ENCODE measurements at regions not wholly inside any gene's neighbourhood (a gene's known extent, or its start where the extent isn't known, plus 50 kb on each side); places are given as distances from the start of the nearest gene placed in this dataset.
"Not testable (repeated sequence)": the region's sequence is repeated elsewhere in the genome, so short reads cannot be mapped to it uniquely, and the experiment has no call there.

DNA sequence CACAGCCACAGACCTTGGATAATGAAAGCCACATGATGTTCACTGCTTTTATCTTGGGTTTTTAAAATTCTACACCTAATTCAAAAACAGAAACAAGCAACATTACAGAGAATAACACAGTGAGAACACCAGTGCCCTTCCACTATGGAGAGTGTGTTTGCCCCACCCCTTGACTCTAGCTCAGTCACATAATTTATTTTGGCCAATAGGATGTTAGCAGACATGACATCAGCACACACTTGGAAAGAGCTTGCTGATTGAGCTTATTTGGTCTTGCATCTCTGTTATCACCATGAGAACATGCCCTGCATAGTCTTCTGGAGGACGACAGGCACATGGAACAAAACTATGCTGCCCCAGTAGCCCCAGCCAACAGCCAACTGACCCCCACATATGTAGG, 118.1 kb downstream of the HNRNPD start:
- Histone ChIP-seq H3K4me3 (no peak overlapping the region), H3K27ac (no peak overlapping the region)

DNA sequence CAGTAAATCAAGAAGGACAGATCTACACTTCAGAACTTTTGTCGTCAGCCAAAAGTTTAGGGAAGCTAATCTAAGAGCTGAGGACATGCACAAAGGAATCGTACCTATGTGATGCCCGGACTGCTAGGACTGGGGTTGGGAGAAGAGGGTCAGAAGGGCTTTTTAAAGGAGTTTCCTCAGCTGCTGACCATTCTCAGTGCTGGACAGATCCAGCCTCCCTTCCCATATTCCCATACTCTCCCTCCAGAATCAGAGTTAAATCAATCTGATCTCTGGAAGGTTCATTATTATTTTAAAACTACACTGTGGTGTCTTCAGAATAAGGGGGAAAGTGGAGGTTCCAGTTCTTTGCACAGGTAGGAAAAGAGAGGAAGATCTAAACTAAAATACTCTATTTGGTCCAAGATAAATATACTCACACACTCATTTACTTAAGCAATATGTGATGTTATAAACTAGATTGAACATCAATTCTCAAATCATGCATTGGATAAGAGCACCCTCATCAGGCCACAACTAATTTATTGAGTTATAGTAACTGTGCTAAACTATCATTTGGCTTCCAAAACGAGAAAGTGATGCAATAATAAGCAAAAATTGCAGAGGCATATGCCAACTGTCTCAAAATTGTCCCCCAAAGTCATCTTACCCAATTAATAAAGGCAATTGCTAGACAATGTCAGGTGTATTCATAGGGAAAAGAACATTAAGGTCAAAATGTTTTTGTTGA, 124.7 kb downstream of the HNRNPD start:
- no peak overlapping the region for H3K4me3 ChIP-seq
- H3K27ac ChIP-seq, result no peak overlapping the region

DNA sequence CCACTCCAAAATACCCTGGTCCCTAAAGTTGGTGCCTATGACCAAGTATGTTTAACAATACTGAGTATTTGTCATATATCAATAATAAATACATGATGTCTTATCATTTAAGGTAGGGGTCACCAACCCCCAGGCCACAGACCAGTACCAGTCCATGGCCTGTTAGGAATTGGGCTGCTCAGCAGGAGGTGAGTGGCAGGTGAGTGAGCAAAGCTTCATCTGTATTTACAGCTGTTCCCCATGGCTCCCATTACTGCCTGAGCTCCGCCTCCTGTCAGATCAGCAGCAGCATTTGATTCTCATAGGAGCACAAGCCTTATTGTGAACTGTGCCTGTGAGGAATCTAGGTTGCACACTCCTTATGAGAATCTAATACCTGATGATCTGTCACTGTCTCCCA, 126.2 kb downstream of the HNRNPD start:
- H3K4me3 ChIP-seq, result no peak overlapping the region
- no peak overlapping the region for H3K27ac ChIP-seq

DNA sequence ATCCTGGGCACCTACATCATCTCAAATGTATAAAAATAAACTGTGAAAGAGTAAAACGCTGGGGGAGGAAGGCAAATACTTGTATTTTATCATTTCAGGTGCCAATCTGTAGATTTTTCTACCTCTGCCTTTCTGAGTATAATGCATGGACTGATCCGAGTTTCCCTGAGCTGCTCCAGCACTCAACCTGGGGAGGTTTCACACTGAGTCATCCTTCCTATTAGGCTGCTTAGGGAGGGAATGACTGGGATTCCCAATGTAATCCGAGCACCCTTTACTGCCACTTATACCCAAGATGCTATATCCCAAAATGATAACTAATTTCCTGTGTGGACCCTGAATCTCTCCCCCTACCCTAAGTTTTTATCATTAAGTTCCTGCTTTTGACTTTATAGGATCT, 126.6 kb downstream of the HNRNPD start:
- Histone ChIP-seq H3K4me3 (no peak overlapping the region), H3K27ac (no peak overlapping the region)

DNA sequence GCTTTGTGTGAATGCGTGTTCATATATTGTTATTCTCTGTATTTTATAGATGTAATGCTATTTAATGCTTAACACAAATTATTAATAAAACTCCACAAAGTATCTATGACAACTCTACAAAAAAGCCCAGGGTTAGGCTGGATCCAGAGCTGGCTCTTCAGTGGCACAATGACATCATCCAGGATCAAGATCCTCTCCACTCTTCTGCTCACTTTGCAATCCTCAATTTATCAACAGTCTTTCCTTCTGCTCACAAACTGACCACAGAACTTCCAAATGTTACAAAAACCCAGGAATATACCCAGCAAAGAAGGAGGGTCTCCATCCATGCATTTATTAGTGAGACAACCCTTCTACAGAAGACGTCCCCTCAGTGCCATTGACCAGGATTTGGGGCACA, 132.3 kb downstream of the HNRNPD start:
- Histone ChIP-seq H3K4me3 (no peak overlapping the region), H3K27ac (no peak overlapping the region)

DNA sequence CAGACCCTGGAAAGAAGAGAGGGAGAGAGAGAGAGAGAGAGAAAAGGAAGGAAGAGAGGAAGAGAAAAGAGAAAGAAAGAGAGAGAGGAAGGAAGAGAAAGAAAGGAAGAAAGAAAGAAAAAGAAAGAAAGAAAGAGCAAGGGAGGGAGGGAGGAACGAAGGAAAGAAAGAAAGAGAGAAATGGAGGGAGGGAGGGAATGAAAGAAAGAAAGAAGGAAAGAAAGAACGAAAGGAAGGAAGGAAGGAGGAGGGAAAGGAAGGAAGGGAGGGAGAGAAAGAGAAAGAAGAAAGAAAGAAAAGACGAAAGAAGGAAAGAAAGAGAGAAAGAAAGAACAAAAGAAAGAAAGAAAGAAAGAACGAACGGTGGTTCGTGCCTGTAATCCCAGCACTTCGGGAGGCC, 133.4 kb downstream of the HNRNPD start:
- no peak overlapping the region for H3K27ac ChIP-seq
- no peak overlapping the region for H3K4me3 ChIP-seq

DNA sequence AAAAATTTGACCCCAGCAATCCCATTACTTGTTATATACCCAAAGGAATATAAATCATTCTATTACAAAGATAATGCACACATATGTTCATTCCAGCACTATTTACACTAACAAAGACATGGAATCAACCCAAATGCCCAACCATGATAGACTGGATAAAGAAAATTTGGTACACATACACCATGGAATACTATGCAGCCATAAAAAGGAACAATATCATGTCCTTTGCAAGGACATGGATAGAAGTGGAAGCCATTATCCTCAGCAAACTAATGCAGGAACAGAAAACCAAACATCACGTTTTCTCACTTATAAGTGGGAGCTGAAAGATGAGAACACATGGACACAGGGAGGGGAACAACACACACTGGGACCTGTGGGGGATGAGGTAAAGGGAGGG, 136.6 kb downstream of the HNRNPD start:
- H3K27ac ChIP-seq, H3K4me3 ChIP-seq: not testable (repeated sequence)

DNA sequence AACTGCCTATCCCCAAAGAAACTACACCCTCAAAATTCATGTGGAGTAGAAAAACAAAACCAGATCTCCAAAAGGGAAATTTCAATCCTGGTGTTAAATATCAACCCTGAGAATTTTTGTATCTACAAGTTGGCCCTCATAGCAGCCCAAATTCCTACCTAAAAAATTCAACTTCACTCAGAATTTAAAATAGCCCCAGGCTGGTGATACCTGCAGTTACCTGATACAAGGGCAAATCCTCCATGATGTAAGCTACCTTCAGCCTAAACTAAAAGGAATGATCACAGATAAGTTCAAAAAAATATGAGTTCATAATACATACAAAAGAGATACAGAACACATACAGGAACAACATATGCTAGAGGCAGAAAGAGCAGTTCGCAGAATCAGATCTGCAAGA, 138.4 kb downstream of the HNRNPD start:
- no peak overlapping the region for H3K4me3 ChIP-seq
- no peak overlapping the region for H3K27ac ChIP-seq

DNA sequence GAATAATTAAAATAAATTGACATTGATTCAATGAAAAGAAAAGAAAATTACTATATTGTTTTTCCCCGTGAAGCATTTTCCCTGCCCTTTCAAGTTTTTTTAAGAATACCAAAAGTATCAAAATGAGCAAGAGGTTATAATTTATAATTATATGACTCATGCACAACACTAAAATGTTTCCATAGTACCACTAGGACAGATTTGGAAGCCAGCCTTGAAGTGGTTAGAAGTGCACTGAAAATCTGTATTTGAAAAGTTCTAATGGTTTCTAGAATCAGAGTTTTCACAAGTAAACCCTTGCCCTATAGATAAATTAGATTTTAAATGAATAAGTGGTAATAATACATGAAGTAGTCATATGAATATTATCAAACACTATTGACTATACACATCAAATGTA, 140.9 kb downstream of the HNRNPD start:
- no peak overlapping the region for H3K4me3 ChIP-seq
- no peak overlapping the region for H3K27ac ChIP-seq

DNA sequence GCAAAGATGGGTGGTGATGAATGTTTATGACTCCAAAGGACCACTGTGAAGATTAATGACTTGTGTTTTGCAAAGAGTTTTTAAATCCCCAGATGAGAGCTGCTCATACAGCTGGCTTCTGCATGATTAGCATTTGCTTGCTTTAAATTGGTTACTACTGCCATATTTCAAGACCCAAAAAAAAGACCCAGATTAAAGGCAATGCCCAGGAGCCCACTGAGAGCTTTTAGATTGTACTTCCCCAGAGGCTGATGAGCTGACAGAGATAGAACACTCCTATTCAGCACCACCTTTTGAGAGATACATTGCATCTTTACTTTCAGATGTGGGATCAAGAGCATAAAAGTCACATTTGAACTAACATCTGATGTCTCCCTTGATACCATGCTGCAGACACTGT, 142.0 kb downstream of the HNRNPD start:
- H3K4me3 ChIP-seq, result no peak overlapping the region
- H3K27ac ChIP-seq, result peak overlapping the region in 3 of 21 experiments; percentile 9 to 79 (median 48)

DNA sequence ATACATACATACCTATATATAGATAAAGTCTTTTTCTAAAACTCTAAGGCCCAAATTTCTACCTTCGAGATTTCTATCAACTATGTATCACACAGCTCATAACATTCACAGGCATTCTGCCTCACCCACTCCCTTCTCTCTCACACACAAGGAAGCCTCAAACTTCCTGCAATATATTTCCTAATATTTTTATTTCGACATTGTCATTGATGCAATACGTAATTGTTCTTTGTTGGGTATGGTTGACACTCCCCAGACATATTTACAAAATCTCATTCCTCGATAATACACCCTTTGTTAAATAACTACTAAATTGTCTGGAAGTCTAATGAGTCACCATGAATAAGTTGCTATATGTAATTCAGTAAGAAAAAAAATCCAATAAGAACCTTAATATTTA, 143.5 kb downstream of the HNRNPD start:
- H3K4me3 ChIP-seq, result no peak overlapping the region
- peak overlapping the region in 16 of 21 experiments; percentile 2 to 79 (median 58) for H3K27ac ChIP-seq

DNA sequence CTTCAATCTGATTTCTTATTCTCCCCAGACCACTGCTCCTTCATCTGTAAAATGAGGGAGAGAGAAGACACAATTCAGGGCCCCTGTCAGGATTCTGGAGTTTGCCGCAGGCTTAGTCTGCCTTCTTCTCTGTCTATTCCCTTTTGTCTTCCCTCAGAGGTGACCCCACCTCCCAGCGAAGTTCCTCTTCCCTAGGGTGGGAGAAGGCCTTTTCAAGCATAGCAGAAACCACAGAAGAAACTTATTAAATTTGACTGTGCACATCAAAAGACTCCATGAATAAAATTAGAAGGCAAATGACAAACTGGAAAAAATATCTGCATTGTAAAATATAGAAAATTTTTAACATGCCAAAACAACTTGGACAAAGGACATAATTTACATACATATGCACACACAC, 148.8 kb downstream of the HNRNPD start:
- Histone ChIP-seq H3K27ac (no peak overlapping the region), H3K4me3 (no peak overlapping the region)

DNA sequence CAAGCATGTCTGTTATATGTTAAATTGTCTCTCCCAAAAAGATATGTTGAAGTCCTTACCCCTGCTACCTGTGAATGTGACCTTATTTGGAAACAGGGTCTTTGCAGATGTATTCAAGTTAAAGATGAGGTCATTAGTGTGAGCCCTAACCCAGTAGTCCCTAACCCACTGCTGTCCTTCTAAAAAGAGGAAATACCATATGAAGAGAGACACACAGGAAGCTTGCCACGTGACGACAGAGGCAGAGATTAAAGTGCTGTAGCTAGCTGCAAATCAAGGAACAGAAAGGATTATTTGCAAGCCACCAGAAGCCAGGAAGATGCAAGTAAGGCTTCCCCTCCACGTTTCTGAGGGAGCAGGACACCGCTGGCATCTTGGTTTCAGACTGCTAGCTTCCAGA, 150.1 kb downstream of the HNRNPD start:
- no peak overlapping the region for H3K27ac ChIP-seq
- no peak overlapping the region for H3K4me3 ChIP-seq

DNA sequence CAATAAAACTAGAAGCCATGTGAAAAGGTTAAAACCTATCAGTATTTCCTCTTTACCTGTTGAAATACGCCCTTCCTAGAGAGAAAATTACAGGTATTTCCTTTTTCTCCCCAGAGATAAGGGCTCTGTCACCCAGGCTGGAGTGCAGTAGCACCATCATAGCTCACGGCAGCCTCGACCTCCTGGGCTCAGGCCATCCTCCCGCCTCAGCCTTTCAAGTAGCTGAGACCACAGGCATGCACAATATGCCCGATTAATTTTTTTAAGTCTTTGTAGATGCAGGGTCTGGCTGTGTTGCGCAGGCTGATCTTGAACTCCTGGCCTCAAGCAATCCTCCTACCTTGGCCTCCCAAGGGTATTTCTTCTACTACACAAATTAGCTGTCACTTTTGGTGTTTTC, 154.4 kb downstream of the HNRNPD start:
- Histone ChIP-seq H3K27ac (no peak overlapping the region), H3K4me3 (no peak overlapping the region)

DNA sequence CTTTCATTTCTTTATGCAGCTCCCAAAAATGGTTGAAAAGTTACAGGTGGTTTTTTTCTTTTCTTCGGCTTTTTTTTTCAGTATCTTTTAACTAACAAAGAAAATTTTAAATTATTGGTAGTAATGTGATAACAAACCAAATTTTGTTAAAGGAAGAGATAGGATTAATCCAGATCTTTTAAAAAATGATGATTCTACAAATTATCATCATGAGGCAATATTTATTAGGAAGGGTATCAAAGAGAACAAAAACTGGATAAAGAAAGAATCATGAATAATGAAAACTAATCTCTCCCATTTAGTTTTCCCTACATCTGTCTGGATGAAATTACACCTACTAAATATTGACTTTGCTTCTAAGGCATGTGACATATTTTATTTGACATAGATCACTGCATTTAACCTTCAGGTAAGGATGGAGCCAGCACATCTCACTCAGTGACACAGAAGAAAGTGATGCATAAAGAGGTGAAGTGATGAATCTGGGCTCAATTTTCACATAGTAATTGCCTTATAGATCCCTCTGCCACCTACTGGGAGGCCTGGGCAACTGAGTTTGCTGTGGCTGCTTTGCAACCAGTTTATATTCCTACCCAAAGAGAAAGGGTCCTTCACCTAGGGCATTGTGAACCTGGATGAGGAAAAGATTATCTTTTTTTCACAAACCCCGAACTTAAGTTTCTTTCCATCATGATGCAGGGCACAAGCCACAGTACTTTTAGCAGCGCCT, 155.6 kb downstream of the HNRNPD start:
- Histone ChIP-seq H3K27ac (no peak overlapping the region), H3K4me3 (no peak overlapping the region)

DNA sequence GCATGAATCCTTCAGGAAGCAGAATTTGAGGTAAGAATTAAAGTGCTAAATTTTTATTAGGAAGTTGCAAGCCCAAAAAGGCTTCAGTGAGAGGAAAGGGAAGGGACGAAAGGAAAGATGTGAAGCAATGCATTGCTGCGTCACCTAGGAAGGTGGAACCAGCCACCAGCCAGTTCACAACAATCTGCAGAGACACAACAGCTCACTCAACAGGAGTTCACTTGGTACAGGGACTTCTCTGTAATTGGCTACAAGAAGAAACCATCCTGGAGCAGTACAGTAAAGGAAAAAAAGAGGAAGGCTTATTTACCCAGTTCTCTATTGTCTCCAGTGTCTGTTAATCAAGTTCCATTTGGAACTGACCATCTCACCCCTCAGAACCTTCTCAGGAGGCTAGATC, 157.6 kb downstream of the HNRNPD start:
- Histone ChIP-seq H3K4me3 (no peak overlapping the region), H3K27ac (no peak overlapping the region)

DNA sequence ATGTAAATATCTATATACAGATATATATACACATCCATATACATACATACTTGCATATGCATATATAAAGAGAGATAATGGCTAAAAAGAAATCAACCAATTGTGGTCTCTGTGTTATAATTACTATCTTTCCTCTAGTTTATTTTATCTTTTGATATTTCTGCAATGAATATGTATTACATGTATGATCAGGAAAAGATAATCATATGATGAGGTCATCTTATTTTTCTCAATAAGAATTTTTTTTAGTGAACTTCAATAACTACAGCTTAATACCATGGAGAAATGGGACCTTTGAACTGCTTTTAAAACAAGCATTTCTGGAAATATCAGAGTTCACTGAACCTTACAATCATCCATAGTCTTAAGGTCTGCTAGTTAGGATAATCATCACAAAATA, 158.0 kb downstream of the HNRNPD start:
- H3K4me3 ChIP-seq, result no peak overlapping the region

DNA sequence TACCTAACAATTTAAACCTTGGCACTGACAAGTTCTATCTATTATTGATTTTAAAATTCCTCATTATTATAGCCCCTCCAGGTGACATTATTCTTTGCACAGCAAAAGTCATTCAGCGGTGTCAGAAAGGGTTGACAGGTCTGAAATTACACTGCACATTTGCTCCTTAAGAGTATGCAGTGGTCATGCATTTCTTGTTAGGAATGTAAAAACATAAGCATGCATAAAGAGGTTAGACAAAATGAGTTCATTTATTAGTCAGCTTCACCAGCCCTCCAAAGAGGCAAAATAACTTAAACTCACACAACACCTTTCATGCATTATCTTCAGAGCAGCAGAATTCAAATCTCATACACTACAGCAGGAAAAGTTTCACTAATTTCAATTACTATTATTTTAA, 158.8 kb downstream of the HNRNPD start:
- Histone ChIP-seq H3K4me3 (no peak overlapping the region), H3K27ac (no peak overlapping the region)

More for the DNA sequence above, 158.0 kb downstream of the HNRNPD start:
- no peak overlapping the region for H3K27ac ChIP-seq

DNA sequence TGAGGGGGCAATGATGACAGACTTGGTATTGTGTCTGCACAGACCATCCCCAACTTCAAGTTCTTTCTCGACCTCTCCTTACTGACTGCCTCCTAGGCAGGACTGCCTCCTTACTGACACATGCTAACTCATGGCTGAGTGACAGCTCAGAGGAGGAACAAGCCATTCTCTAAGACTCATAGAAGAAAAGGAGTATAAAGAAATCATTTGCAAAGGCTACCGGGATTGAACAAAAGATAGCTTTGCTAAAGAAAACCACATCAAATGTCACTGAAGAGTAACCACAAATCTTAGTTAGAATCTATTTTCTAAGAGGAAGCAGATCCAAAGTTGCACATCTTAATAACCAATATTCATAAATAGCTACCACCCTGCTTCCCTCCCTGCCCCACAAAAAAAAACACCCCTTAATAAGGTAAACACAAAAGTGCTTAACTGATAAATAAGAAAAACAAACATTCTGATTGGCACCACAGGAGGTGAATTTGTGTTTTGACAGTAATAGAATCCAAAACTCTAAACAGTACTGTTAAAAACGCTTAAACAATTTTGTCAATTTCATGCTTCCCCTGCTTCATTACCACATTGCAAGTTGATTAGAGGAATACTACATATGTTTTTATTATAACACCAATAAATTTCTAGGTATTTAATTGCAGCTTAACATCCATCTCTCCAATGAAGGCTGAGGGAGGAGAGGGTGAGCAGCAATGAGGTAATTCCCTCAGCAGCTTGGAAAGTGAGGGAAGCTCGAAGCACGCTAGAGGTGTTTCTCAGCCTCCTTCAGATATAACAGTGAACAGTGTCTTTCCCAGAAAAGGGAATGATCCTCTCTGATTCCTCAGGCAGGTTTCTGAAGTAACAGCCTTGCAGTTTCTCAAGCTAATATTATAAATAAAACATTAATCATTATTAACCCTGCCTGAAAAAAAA, 160.0 kb downstream of the HNRNPD start:
- Histone ChIP-seq H3K4me3 (no peak overlapping the region), H3K27ac (no peak overlapping the region)

DNA sequence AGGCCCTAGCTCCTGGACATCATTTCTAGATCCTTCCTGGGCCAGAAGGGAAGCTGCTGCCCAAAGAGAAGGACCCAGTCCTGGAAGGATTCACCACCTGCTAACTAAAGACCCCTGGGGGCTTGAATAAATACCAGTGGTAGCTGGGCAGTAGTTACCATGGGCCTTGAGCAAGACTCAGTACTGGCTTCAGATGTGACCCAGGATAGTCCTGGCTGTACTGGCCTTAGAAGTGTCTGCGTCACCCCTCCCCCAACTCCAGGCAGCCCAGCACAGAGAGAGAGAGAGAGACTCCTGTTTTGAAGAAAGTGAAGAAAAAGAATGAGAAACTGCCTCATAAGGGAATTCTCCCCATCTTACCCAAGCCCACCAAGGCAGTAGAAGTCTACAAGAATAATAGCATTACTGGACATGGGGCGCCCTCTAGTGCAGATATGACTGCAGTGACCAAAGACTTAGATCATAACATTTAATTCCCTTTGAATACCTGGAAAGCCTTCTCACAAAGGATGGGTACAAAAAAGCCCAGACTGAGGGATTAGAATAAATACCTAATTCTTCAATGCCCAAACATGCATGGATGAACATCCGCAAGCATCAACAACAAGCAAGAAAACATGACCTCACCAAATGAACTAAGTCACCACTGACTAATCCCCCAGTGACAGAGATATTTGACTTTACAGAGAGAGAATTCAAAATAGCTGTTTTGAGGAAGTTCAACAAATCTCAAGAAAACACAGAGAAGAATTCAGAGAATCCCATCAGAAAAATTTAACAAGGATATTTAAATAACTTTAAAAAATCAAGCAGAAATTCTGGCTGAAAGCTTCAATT, 171.8 kb downstream of the HNRNPD start:
- Histone ChIP-seq H3K27ac (no peak overlapping the region), H3K4me3 (no peak overlapping the region)

Data from skin epidermis (tissue), 12 donors.